ENCODE measurements at regions not wholly inside any gene's neighbourhood (a gene's known extent, or its start where the extent isn't known, plus 50 kb on each side); places are given as distances from the start of the nearest gene placed in this dataset.
A peak's percentile ranks its signal among the peaks of the same experiment; 100 is the strongest.

GRCh38 chr6:48472535-48472934 is 361.5 kb upstream of the PTCHD4 start:
- H3K4me3 Mint-ChIP-seq (ENCODE audit: unreplicated experiment): no peak overlapping the region
- no peaks in the 10 kb centered on the region for H3K4me1 Mint-ChIP-seq (ENCODE audit: unreplicated experiment)
- H3K27me3 Mint-ChIP-seq (ENCODE audit: unreplicated experiment): no peaks in the 10 kb centered on the region
- no peaks in the 10 kb centered on the region for H3K36me3 Mint-ChIP-seq (ENCODE audit: unreplicated experiment)
- no peak overlapping the region for H3K27ac Mint-ChIP-seq (ENCODE audit: unreplicated experiment)
- H3K9me3 Mint-ChIP-seq (ENCODE audit: unreplicated experiment): peaks cover 6% of the 10 kb centered on the region
- no peak for DNase-seq (ENCODE audit: extremely low spot score, unreplicated experiment)
- TF ChIP-seq CTCF (IDR thresholded peaks at IDR 0.05): no peak

- TF ChIP-seq CTCF (IDR thresholded peaks at IDR 0.05): no peak
- Mint-ChIP-seq H3K36me3 (ENCODE audit: unreplicated experiment) (no peaks in the 10 kb centered on the region), H3K9me3 (ENCODE audit: unreplicated experiment) (peaks cover 8% of the 10 kb centered on the region), H3K4me1 (ENCODE audit: unreplicated experiment) (no peaks in the 10 kb centered on the region), H3K27ac (ENCODE audit: unreplicated experiment) (no peak overlapping the region), H3K27me3 (ENCODE audit: unreplicated experiment) (no peaks in the 10 kb centered on the region), H3K4me3 (ENCODE audit: unreplicated experiment) (no peak overlapping the region)
- DNase-seq (ENCODE audit: extremely low spot score, unreplicated experiment): no peak
Measured at GRCh38 chr6:48472091-48472490, 361.1 kb upstream of the PTCHD4 start.

DNA sequence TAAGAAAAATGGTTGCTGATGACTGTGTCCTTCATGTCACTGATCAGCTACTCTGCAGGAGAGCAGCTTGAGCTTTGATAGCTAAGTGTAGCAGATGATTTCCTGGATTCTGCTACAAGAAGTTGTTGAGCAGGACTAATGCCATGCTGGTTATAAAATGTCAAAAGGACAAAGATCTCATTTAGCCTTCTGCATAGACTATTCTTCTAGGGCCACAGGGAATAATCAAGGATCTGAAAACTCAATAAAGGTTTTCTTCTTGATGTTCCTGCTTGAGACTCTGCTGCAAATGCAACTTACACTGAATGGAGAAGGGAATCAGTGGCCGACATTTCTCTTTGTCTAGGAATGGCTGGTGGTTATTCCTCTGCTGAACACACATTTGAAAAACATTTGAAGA is 360.3 kb upstream of the PTCHD4 start:
- Mint-ChIP-seq H3K4me3 (ENCODE audit: unreplicated experiment) (no peak overlapping the region), H3K9me3 (ENCODE audit: unreplicated experiment) (peaks cover 15% of the 10 kb centered on the region), H3K36me3 (ENCODE audit: unreplicated experiment) (no peaks in the 10 kb centered on the region), H3K4me1 (ENCODE audit: unreplicated experiment) (no peaks in the 10 kb centered on the region), H3K27me3 (ENCODE audit: unreplicated experiment) (no peaks in the 10 kb centered on the region), H3K27ac (ENCODE audit: unreplicated experiment) (no peak overlapping the region)
- DNase-seq (ENCODE audit: extremely low spot score, unreplicated experiment): no peak
- TF ChIP-seq CTCF (IDR thresholded peaks at IDR 0.05): no peak

DNA sequence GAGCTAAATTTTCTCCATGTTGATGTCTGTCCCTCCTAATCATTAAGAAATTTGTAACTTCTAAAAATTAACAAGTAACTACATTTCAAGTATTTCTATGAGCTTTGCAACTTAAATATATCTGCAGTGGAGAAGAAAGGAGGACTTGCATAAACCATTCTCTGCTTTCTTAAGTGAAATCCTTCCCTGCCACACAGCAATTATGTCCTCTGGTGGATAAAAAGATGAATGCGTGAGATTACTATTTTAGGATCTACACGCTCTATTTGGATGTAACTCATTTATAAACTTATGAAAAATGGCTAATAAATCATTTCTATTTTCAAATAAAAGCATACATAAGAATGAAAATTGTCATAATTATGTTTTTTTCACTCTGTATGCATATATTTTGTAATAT is 338.0 kb upstream of the PTCHD4 start:
- Mint-ChIP-seq H3K9me3 (ENCODE audit: unreplicated experiment) (peaks cover 28% of the 10 kb centered on the region), H3K36me3 (ENCODE audit: unreplicated experiment) (no peaks in the 10 kb centered on the region), H3K4me3 (ENCODE audit: unreplicated experiment) (no peak overlapping the region), H3K27ac (ENCODE audit: unreplicated experiment) (no peak overlapping the region), H3K27me3 (ENCODE audit: unreplicated experiment) (no peaks in the 10 kb centered on the region), H3K4me1 (ENCODE audit: unreplicated experiment) (no peaks in the 10 kb centered on the region)
- DNase-seq (ENCODE audit: extremely low spot score, unreplicated experiment): no peak
- peak; percentile 38 for TF ChIP-seq CTCF (IDR thresholded peaks at IDR 0.05)

- no peaks in the 10 kb centered on the region for H3K4me1 Mint-ChIP-seq (ENCODE audit: unreplicated experiment)
- H3K36me3 Mint-ChIP-seq (ENCODE audit: unreplicated experiment): no peaks in the 10 kb centered on the region
- H3K9me3 Mint-ChIP-seq (ENCODE audit: unreplicated experiment): peaks cover 26% of the 10 kb centered on the region
- no peaks in the 10 kb centered on the region for H3K27me3 Mint-ChIP-seq (ENCODE audit: unreplicated experiment)
- H3K4me3 Mint-ChIP-seq (ENCODE audit: unreplicated experiment): no peak overlapping the region
- no peak for DNase-seq (ENCODE audit: extremely low spot score, unreplicated experiment)
- no peak for TF ChIP-seq CTCF (IDR thresholded peaks at IDR 0.05)
- H3K27ac Mint-ChIP-seq (ENCODE audit: unreplicated experiment): no peak overlapping the region
Measured at GRCh38 chr6:48447251-48447650, 336.3 kb upstream of the PTCHD4 start.
